Hepatocyte (in vitro differentiated cells): ENCODE measurements at regions not wholly inside any gene's neighbourhood (a gene's known extent, or its start where the extent isn't known, plus 50 kb on each side); places are given as distances from the start of the nearest gene placed in this dataset.

ENCODE experiments used
- CTCF ChIP-seq: fragments of 200-600 bp; sonication (generic); IDR thresholded peaks from 2 replicates; pipeline ENCODE4 v1.5.1; 2016; ENCODE audit warnings: antibody characterized with exemption, mild to moderate bottlenecking; ENCODE audit not compliant: poor library complexity
- EZH2 ChIP-seq: fragments of 200-600 bp; sonication (generic); IDR thresholded peaks from 2 replicates; pipeline ENCODE4 v1.6.1; 2016; ENCODE audit warnings: antibody characterized with exemption, mild to moderate bottlenecking, borderline replicate concordance
- EZH2phosphoT487 ChIP-seq: fragments of 200-600 bp; sonication (generic); IDR thresholded peaks from one replicate; pipeline ENCODE4 v1.6.1; 2018; ENCODE audit warnings: antibody characterized with exemption, mild to moderate bottlenecking, low read depth, moderate library complexity; ENCODE audit not compliant: unreplicated experiment, severe bottlenecking

- TF ChIP-seq CTCF (no peak), EZH2phosphoT487 (no peak), EZH2 (no peak)
Observed at GRCh38 chr9:121601194-121601593, 50.2 kb upstream of the DAB2IP start.
